Vagina (tissue), 2 donors: ENCODE measurements at regions not wholly inside any gene's neighbourhood (a gene's known extent, or its start where the extent isn't known, plus 50 kb on each side); places are given as distances from the start of the nearest gene placed in this dataset.

Source experiments
- CTCF ChIP-seq, 3 experiments: fragments of 450-650 bp in 2 of 3; fragments of 200-600 bp in 1 of 3; sonication (generic) in 1 of 3; IDR thresholded peaks; one replicate each; pipeline ENCODE4 v1.5.1; 2017 to 2019; ENCODE audit warnings: antibody characterized with exemption in 3 of 3, mild to moderate bottlenecking in 2 of 3, moderate library complexity in 2 of 3
- POLR2A ChIP-seq, 2 donors: fragments of 450-650 bp; IDR thresholded peaks; one replicate each; pipeline ENCODE4 v1.6.1; 2017; ENCODE audit warnings: antibody characterized with exemption in 2 of 2, mild to moderate bottlenecking in 2 of 2, moderate library complexity in 2 of 2
- POLR2AphosphoS5 ChIP-seq, 2 donors: sonication (generic); formaldehyde crosslinking; IDR thresholded peaks; one replicate each; pipeline ENCODE4 v1.9.0; 2017; ENCODE audit warnings: antibody characterized with exemption in 2 of 2, mild to moderate bottlenecking in 2 of 2, low read depth in 1 of 2; ENCODE audit not compliant: insufficient read depth in 1 of 2

GRCh38 chr21:32184065-32184464 is 94.8 kb downstream of the MIS18A start:
- TF ChIP-seq CTCF (IDR thresholded peaks at IDR 0.05) (no peak), POLR2A (IDR thresholded peaks at IDR 0.05) (no peak), POLR2AphosphoS5 (IDR thresholded peaks at IDR 0.05; ENCODE audit: insufficient read depth in 1 of 2, low read depth in 1 of 2) (no peak)
